HG02588 (cell line): ENCODE measurements at regions not wholly inside any gene's neighbourhood (a gene's known extent, or its start where the extent isn't known, plus 50 kb on each side); places are given as distances from the start of the nearest gene placed in this dataset.
A peak's percentile ranks its signal among the peaks of the same experiment; 100 is the strongest.

Source experiments
- ATAC-seq: cut with Tn5 transposase; IDR thresholded peaks from one replicate; pipeline ENCODE4 v1.9.1; 2021; ENCODE audit warnings: mild to moderate bottlenecking, moderate library complexity; ENCODE audit not compliant: unreplicated experiment

GRCh38 chr9:3732077-3733038 lies 206.6 kb upstream of the RFX3 start:
- peak; percentile 89 for ATAC-seq

- no peak for ATAC-seq
Observed at GRCh38 chr9:3730511-3730922, 204.7 kb upstream of the RFX3 start.

DNA sequence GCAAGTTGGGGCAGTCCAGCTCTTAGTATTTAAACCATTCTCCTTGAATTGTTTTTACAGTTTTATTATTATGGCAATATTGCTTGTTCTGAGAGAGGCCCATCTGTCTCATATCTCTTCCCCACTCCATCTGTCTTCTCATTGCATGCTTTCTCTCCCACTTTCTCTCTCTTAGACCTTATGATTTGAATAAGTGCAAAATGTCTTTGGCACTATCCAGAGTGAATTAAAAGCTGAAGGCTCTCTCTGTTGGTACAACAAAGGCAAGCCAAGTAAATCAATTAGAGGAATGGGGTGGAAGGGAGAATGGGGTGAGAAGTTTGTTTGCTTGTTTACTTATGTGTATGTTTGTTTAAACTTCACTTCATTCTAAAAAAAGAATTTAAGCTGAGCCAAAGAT lies 195.3 kb upstream of the RFX3 start:
- ATAC-seq = no peak

- no peak for ATAC-seq
Observed at GRCh38 chr9:3719286-3719685, 193.5 kb upstream of the RFX3 start.

DNA sequence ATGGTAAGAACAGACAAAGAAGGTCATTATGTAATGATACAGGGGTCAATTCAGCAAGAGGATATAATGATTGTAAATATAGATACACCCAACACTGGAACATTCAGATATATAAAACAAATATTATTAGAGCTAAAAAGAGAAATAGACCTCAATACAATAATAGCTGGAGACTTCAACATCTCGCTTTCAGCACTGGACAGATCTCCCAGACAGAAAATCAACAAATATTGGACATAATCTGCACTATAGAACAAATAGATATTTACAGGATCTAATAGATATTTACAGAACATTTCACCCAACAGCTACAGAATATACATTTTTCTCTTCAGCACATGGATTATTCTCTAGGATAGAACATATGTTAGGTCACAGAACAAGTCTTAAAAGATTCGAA lies 190.6 kb upstream of the RFX3 start:
- ATAC-seq = no peak

DNA sequence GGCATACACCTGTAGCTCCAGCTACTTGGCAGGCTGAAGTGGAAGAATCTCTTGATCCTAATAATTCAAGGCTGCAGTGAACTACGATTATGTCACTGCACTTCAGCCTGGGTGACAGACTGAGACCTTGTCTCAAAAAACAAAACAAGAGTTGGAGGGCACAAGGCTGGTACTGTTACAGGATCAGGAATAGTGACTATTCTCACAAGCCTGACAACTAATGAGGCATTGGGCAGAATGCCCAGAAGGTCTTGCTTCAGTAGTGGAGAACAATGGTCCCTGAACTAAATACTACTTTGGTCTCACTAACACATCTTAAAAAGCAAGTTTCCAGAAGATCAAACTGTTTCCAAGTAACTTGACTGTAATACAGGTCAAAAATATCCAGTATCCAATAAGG lies 182.9 kb upstream of the RFX3 start:
- no peak for ATAC-seq

DNA sequence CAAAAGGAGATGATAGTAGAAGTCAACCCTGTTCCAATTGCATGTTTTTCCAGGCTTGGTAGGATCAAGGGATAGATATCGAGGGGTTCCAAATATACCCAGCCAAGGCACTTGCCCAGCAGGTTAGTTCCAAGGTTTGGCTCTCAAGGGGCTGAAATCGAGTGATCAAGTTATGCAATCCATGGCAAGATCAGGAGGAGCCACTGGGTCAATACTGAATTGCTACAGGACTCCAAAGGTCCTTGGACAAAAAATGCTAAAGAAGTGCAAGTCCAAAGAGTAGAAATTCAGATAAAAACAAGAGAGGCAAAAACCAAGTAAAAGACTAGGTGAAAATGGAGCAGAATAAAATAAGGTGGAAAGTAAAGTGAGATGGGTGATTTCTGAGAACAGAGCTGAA lies 179.1 kb upstream of the RFX3 start:
- no peak for ATAC-seq

DNA sequence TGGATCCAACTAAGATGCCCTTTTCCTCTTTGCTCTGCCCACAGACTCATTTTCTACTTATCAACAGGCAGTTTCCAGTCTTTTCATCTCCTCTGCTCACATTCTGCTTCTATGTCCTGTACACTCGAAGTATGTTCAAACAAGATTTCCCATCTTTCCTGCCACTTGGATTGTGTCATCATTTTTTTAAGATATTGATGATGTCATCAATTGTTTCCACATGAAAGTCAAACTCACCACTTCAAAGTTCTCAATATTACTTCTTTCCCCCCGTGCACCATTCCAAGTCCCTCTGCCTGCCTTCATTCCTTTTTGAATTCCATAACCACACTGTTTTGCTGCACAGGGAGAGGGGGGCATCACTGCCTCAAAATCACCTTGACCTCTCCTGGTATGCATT lies 175.0 kb upstream of the RFX3 start:
- no peak for ATAC-seq

DNA sequence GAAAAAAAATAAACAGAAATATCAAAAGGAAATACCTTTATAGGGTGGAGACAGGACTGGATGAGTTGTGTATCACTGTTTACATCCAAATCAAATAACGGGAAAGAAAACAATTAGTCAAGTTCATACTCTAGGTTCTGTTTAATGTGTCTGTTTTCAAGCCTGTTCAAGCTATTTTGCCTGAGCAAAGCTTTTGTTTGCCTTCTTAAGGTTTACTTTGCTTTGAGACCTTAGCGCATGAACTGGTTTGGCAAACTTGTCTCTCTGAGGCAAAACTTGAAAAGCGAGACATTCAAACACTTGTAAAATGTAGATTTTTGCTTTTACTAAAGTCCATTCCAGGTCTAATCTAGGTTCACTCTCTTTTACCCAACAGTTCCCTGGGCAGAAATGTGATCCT lies 174.1 kb upstream of the RFX3 start:
- no peak for ATAC-seq

DNA sequence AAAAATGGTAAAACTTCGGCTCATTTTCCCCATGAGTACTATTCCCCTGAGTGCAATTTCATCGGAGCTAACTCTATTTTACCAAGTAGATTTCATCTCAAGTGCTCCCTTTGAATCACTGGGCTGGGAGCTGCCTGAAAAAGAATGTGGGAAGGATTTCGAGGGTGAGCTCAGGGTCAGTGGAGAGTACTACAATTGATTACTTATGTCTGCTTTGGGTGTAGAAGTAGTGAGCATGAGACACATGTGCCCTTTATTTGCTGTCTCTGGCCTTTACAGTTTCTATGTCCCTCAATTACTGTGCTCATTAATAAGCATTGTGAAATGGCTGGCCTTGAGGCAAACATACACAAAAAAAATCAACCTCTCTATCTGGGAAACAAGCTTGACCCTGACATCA lies 172.7 kb upstream of the RFX3 start:
- no peak for ATAC-seq

- no peak for ATAC-seq
Observed at GRCh38 chr9:3698076-3698475, 172.3 kb upstream of the RFX3 start.

DNA sequence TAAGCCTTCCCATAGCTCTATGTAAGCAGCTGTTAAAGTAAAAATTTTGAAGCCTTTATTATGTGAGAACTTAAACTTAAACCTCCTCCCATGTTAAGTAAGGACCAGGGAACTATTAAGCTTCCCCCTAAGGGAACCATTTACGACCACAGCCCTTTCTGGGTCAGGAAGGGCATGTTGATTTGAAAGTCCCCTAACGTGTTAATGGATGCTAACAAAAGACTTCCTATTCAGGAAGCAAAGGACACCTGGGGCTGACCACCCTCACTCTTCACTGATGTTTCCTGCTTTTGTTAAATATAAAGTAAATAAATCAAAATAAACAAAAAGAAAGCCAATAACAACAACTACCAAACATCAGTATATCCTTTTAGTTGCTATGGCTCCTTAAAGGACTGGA lies 170.6 kb upstream of the RFX3 start:
- ATAC-seq = no peak

GRCh38 chr9:3692606-3693005 lies 166.8 kb upstream of the RFX3 start:
- no peak for ATAC-seq

DNA sequence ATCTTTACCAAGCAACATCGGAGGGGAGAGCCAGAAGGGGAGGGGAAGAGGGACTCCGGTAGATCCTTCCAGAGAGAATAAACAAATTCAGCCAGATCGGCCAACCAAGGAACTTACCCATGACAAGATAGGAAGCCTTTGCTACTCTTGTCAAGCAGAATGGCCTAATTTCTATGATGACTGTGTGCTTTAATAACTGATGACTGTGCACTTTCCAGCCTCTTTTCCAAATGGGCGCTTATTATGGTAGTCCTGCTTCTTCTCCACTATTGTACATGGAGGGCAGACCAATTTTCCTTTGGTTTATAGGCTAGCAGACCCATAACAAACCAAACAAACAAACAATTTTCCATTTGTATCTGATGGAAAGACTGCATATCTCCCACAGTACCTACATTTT lies 163.8 kb upstream of the RFX3 start:
- no peak for ATAC-seq

DNA sequence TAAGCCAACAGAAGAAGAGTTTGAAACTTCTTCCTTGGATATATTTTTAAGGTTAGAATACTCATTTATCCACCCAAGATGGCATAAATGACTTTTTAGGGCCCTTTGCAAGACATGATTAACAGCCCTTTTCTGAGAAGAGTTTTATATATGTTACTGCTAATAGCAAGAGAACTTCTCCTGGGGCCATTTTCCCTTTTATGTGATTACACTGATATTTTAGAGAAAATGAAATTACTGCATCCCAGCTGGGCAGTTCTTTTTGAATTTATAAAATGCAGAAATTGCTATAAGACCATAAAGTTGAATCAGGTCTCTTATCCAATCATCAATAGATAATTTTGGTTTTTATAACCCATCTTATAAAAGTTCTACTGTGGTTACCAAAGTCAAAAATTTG lies 161.3 kb upstream of the RFX3 start:
- no peak for ATAC-seq

DNA sequence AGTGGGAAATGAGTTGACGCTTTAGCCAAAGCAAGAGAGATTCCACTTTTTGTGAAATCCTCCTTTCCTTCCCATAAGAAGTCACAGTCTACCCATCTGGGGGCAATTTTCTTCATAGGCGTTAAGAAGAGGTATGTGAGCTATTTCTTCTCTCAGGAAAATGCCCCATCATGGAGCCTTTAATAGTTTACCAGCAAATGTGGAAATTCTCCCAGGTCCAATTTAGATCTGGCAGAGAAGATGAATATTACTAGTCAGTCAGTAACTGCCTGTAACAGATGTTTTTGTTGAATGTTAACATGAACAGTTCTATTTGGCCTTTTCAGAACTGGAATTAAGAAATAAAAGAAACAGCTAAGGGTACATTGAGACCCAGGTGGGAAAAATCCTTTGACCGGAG lies 156.4 kb upstream of the RFX3 start:
- no peak for ATAC-seq

DNA sequence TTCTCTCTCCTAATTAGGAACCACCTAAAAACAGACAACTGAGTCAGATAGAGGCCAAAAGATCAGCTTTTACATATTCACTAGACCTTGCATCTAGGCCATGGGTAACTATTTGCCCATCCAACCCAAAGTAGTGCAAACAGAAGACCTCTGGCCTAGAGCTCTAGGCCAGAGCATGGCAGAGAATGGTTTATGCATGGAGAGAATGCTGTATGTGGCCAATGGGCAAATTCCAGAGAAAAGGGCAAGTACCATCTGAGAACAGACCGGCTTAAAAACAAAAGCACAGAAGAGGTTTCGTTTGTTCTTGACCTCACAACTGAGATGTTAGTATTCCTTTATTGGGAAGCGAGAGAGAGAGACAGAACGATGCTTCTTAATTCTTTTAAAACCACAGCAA lies 151.7 kb upstream of the RFX3 start:
- no peak for ATAC-seq

DNA sequence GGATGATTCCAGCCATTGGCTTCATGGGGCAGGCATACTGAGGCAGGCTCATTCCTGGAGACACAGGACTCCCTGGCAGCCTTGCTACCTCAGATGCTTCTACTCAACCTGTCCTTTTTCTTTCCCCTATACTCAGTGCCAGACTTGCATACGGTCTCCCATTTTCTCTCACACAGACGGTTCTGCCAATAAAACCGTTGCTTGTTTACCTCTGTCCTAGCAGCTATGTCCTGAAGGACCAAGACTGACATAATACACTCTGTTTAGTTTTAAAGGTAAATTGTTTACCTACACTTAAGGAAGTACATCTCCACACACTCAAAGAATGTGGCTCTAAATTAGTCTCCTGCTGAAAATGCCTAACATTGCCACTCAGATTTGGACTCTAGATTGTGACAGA lies 151.0 kb upstream of the RFX3 start:
- no peak for ATAC-seq

DNA sequence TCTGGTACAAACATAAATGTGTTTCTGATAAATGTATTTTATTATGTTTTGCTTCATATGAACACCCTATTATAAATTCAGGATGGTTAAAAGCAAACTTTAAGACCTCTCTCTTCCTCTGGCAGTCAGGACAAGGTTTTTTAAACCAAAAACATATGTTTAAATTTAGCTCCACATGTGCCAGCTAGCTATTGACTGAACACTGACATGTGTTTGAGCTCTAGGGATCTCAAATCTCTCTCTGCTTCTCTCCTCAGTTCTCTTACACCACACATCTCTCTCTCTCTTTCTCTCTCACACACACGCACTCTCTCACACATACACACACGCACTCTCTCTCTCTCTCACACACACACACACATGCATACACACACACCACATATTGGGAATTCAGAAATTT lies 150.1 kb upstream of the RFX3 start:
- ATAC-seq = no peak

- ATAC-seq = no peak
Observed at GRCh38 chr9:3674561-3674960, 148.8 kb upstream of the RFX3 start.

GRCh38 chr9:3672399-3672798 lies 146.6 kb upstream of the RFX3 start:
- ATAC-seq = no peak

- no peak for ATAC-seq
Observed at GRCh38 chr9:3664044-3664443, 138.2 kb upstream of the RFX3 start.

DNA sequence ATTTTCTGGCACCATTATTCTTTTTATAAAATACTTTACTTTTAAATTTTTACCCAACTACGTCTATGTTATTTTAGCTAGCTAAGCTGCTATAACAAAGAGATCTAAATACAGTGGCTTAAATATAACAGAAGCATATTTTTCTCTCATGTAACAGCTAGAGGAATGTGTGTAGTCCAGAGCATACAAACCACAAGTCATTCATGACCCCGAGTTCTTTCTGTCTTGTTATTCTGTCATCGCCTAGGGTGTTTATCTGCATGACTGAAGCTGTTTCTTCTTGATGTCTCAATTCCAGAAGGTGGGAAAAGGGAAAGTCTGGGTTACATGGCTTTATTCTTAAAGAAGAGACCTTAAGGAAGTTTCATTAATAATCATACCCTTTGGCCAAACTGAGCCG lies 136.9 kb upstream of the RFX3 start:
- ATAC-seq = no peak
